Hepatocyte (in vitro differentiated cells): ENCODE measurements at regions not wholly inside any gene's neighbourhood (a gene's known extent, or its start where the extent isn't known, plus 50 kb on each side); places are given as distances from the start of the nearest gene placed in this dataset.

Experiments used
- DNase-seq: peaks from one replicate; pipeline ENCODE4 v3.0.0-alpha.2; 2016; ENCODE audit warnings: low spot score
- H2AFZ ChIP-seq: fragments of 200-600 bp; sonication (generic); 2 replicates; pipeline ENCODE4 v1.6.0; 2016; ENCODE audit warnings: antibody characterized with exemption, mild to moderate bottlenecking
- H3K27ac ChIP-seq: fragments of 200-600 bp; sonication (generic); 2 replicates; pipeline ENCODE4 v1.5.1; 2016; ENCODE audit warnings: mild to moderate bottlenecking
- H3K27me3 ChIP-seq: fragments of 200-600 bp; sonication (generic); 2 replicates; pipeline ENCODE4 v1.6.1; 2016
- H3K36me3 ChIP-seq: fragments of 200-600 bp; sonication (generic); replicated peaks from 2 replicates; pipeline ENCODE4 v1.5.1; 2016; ENCODE audit warnings: low read depth; ENCODE audit not compliant: insufficient read depth
- H3K4me1 ChIP-seq: fragments of 200-600 bp; sonication (generic); 2 replicates; pipeline ENCODE4 v1.5.1; 2016; ENCODE audit warnings: mild to moderate bottlenecking, moderate library complexity; ENCODE audit not compliant: insufficient read depth
- H3K4me2 ChIP-seq: fragments of 200-600 bp; sonication (generic); 2 replicates; pipeline ENCODE4 v1.6.0; 2016
- H3K4me3 ChIP-seq: fragments of 200-600 bp; sonication (generic); 2 replicates; pipeline ENCODE4 v1.5.1; 2016; ENCODE audit warnings: mild to moderate bottlenecking
- H3K79me2 ChIP-seq: fragments of 200-600 bp; sonication (generic); 2 replicates; pipeline ENCODE4 v1.6.0; 2017; ENCODE audit warnings: mild to moderate bottlenecking
- H3K9me2 ChIP-seq: fragments of 200-600 bp; sonication (generic); replicated peaks from 2 replicates; pipeline ENCODE4 v1.6.0; 2017; ENCODE audit warnings: mild to moderate bottlenecking; ENCODE audit not compliant: insufficient read depth
- H3K9me3 ChIP-seq: fragments of 200-600 bp; sonication (generic); 2 replicates; pipeline ENCODE4 v1.5.1; 2016; ENCODE audit warnings: low read depth, mild to moderate bottlenecking
- H4K20me1 ChIP-seq: fragments of 200-600 bp; sonication (generic); 2 replicates; pipeline ENCODE4 v1.6.0; 2016; ENCODE audit warnings: mild to moderate bottlenecking; ENCODE audit not compliant: insufficient read depth, poor library complexity, severe bottlenecking
- EZH2 ChIP-seq: fragments of 200-600 bp; sonication (generic); IDR thresholded peaks from 2 replicates; pipeline ENCODE4 v1.6.1; 2016; ENCODE audit warnings: antibody characterized with exemption, mild to moderate bottlenecking, borderline replicate concordance
- WGBS: methylation state at CpG from one replicate; pipeline ENCODE4 v1.1.6; 2016; ENCODE audit warnings: low lambda C conversion rate; ENCODE audit errors: missing lambda C conversion rate; 5-methylcytosine and 5-hydroxymethylcytosine counted together

DNA sequence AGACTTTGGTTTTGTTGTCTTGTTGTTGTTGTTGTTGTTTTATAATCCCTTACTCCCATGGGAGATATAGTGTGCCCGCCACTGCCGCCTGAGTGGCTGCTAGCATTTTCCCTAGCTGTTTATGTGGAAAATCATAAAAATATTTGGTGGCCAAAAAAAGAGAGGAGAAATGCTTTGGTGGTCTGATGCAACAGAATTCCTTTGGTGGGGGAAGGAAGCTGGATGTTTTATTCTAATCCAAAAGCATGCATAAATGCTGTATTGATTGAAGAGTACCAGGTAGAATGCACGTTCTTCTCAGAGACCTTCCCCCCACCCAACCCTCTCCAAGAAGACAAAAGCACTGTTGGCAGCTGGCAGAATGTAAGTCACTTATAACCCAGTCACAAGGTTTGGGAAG, 93.2 kb downstream of the C17orf67 start:
- no peaks in the 10 kb centered on the region for H3K27me3 ChIP-seq
- no peaks in the 10 kb centered on the region for H3K36me3 ChIP-seq
- H2AFZ ChIP-seq: no peak overlapping the region
- no peak overlapping the region for H3K4me3 ChIP-seq
- no peak overlapping the region for H3K27ac ChIP-seq
- DNase-seq: no peak
- no peaks in the 10 kb centered on the region for H3K4me1 ChIP-seq
- H3K79me2 ChIP-seq: no peaks in the 10 kb centered on the region
- no peak for TF ChIP-seq EZH2
- H3K4me2 ChIP-seq: no peak overlapping the region
- H3K9me2 ChIP-seq: no peaks in the 10 kb centered on the region
- WGBS: 87% methylated on average over 3 of the region's 3 CpGs
- H4K20me1 ChIP-seq: no peaks in the 10 kb centered on the region
- H3K9me3 ChIP-seq: no peaks in the 10 kb centered on the region
